ENCODE measurements at regions not wholly inside any gene's neighbourhood (a gene's known extent, or its start where the extent isn't known, plus 50 kb on each side); places are given as distances from the start of the nearest gene placed in this dataset.
"Not testable (repeated sequence)": the region's sequence is repeated elsewhere in the genome, so short reads cannot be mapped to it uniquely, and the experiment has no call there.

DNA sequence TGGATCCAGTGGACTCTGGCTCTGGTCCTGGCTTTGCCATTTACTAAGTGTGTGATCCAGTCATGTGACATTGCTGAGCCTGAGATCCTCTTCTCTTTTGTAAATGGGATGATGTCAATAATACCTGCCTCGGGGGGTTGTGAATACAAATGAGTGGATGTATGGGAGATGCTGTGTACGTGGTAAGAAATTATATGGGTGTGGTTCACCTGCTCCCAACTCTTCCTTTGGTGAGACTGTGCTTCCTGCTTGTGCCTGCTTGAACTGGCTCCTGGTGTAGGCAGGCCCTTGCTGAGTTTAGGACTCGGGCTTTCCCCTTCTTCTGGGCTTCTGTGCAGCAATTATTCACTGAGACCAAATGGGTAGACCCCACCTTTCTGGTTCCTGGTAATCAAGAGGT is 189.5 kb upstream of the FRMD6 start:
- no peaks in the 10 kb centered on the region for H3K27me3 ChIP-seq (ENCODE audit: control insufficient read depth, insufficient read depth, low read length)
- H3K36me3 ChIP-seq (ENCODE audit: control insufficient read depth, insufficient read depth, low read length) = no peaks in the 10 kb centered on the region
- H3K9me3 Mint-ChIP-seq = peaks cover 0 to 5% (median 0%) of the 10 kb centered on the region in 7 donors
- no peak for DNase-seq
- no peak for ATAC-seq (ENCODE audit: low read depth in 2 of 2)
- H3K27ac ChIP-seq (ENCODE audit: insufficient read depth, low read length, poor library complexity, severe bottlenecking) = no peak overlapping the region
- H3K27ac Mint-ChIP-seq = no peak overlapping the region
- no peaks in the 10 kb centered on the region for H3K4me1 ChIP-seq (ENCODE audit: control insufficient read depth, insufficient read depth, low read length, poor library complexity, severe bottlenecking)
- H3K36me3 Mint-ChIP-seq = no peaks in the 10 kb centered on the region
- no peaks in the 10 kb centered on the region for H3K9me3 ChIP-seq (ENCODE audit: control insufficient read depth in 2 of 2, low read length in 2 of 2)
- H3K4me1 Mint-ChIP-seq = no peaks in the 10 kb centered on the region
- peaks cover 5% of the 10 kb centered on the region for H3K27me3 Mint-ChIP-seq
- no peak overlapping the region for H3K4me3 Mint-ChIP-seq
- no peak overlapping the region for H3K4me3 ChIP-seq (ENCODE audit: low read depth, low read length)

DNA sequence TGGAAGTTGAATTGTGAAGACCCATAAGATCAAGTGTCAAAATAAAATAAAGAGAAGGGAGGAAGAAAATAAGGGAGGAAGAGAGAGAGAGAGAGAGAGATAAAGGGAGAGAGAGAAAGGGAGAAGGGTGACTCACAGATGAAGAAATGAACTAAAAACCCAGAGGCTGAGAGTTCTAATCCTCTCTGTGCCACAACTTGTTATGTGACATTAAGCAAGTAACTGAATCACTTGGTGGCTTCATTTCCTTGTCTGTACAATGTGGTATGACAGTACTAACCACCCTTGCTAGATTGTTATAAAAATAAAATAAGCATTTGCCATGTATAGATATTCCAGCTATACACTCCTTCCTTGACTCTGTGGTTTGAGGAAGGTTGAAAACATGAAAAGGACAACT is 189.0 kb upstream of the FRMD6 start:
- peaks cover 5% of the 10 kb centered on the region for H3K27me3 Mint-ChIP-seq
- peaks cover 0 to 5% (median 0%) of the 10 kb centered on the region in 7 donors for H3K9me3 Mint-ChIP-seq
- no peaks in the 10 kb centered on the region for H3K4me1 ChIP-seq (ENCODE audit: control insufficient read depth, insufficient read depth, low read length, poor library complexity, severe bottlenecking)
- no peaks in the 10 kb centered on the region for H3K4me1 Mint-ChIP-seq
- no peaks in the 10 kb centered on the region for H3K9me3 ChIP-seq (ENCODE audit: control insufficient read depth in 2 of 2, low read length in 2 of 2)
- no peaks in the 10 kb centered on the region for H3K36me3 Mint-ChIP-seq
- no peaks in the 10 kb centered on the region for H3K36me3 ChIP-seq (ENCODE audit: control insufficient read depth, insufficient read depth, low read length)
- H3K27me3 ChIP-seq (ENCODE audit: control insufficient read depth, insufficient read depth, low read length) = no peaks in the 10 kb centered on the region
- no peak overlapping the region for H3K27ac ChIP-seq (ENCODE audit: insufficient read depth, low read length, poor library complexity, severe bottlenecking)
- no peak for ATAC-seq (ENCODE audit: low read depth in 2 of 2)
- no peak overlapping the region for H3K27ac Mint-ChIP-seq
- H3K4me3 ChIP-seq (ENCODE audit: low read depth, low read length) = no peak overlapping the region
- no peak for DNase-seq
- no peak overlapping the region for H3K4me3 Mint-ChIP-seq

DNA sequence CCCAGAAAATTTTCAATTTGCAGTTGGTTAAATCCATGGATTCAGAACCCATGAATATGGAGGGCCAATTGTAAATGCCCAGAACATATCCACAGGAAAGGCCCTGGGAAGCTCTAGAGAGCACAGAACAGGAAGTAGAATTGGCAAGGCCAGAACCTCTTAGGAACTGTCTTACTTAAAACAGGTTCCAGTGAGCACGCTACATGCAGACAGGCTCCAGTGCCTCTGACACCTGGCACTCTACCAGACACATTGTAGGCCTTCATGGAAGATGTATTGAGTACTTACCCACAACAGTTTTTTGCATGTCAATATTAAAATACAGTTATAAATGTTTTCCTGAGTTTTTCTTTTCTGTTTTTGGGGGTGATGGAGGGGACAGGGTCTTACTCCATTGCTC is 188.2 kb upstream of the FRMD6 start:
- no peak for ATAC-seq (ENCODE audit: low read depth in 2 of 2)
- no peak for DNase-seq
- H3K27ac ChIP-seq (ENCODE audit: insufficient read depth, low read length, poor library complexity, severe bottlenecking) = no peak overlapping the region
- no peaks in the 10 kb centered on the region for H3K36me3 ChIP-seq (ENCODE audit: control insufficient read depth, insufficient read depth, low read length)
- H3K27ac Mint-ChIP-seq = no peak overlapping the region
- H3K4me3 ChIP-seq (ENCODE audit: low read depth, low read length) = no peak overlapping the region
- peaks cover 0 to 5% (median 0%) of the 10 kb centered on the region in 7 donors for H3K9me3 Mint-ChIP-seq
- no peaks in the 10 kb centered on the region for H3K36me3 Mint-ChIP-seq
- H3K27me3 ChIP-seq (ENCODE audit: control insufficient read depth, insufficient read depth, low read length) = no peaks in the 10 kb centered on the region
- H3K27me3 Mint-ChIP-seq = peaks cover 5% of the 10 kb centered on the region
- no peaks in the 10 kb centered on the region for H3K9me3 ChIP-seq (ENCODE audit: control insufficient read depth in 2 of 2, low read length in 2 of 2)
- H3K4me3 Mint-ChIP-seq = no peak overlapping the region
- no peaks in the 10 kb centered on the region for H3K4me1 Mint-ChIP-seq
- H3K4me1 ChIP-seq (ENCODE audit: control insufficient read depth, insufficient read depth, low read length, poor library complexity, severe bottlenecking) = no peaks in the 10 kb centered on the region

DNA sequence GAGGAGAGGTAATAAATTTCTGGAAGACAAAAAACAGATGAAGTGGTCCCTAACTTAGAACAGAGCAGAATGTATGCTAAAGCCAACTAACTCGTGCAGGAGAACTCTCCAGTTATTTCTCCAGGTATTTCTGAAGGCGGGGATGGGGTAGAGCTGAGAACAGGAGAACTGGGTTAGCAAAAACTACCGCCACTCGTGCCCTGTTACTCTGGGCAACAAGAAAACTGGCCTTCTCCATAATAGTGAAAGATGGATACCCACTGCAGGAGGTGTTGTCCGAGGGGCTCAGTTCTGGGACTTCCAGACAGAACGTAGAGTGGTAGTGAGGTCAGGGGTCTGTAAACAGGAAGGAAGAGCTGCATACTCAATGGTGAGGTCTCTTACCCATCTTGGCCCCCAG is 187.3 kb upstream of the FRMD6 start:
- Mint-ChIP-seq H3K27ac (no peak overlapping the region), H3K4me3 (no peak overlapping the region), H3K27me3 (peaks cover 5% of the 10 kb centered on the region), H3K9me3 (peaks cover 0 to 5% (median 0%) of the 10 kb centered on the region in 7 donors), H3K36me3 (no peaks in the 10 kb centered on the region), H3K4me1 (no peaks in the 10 kb centered on the region)
- H3K4me3 ChIP-seq (ENCODE audit: low read depth, low read length) = no peak overlapping the region
- DNase-seq = no peak
- no peak for ATAC-seq (ENCODE audit: low read depth in 2 of 2)
- H3K27ac ChIP-seq (ENCODE audit: insufficient read depth, low read length, poor library complexity, severe bottlenecking) = no peak overlapping the region
- no peaks in the 10 kb centered on the region for H3K9me3 ChIP-seq (ENCODE audit: control insufficient read depth in 2 of 2, low read length in 2 of 2)
- no peaks in the 10 kb centered on the region for H3K4me1 ChIP-seq (ENCODE audit: control insufficient read depth, insufficient read depth, low read length, poor library complexity, severe bottlenecking)
- no peaks in the 10 kb centered on the region for H3K36me3 ChIP-seq (ENCODE audit: control insufficient read depth, insufficient read depth, low read length)
- H3K27me3 ChIP-seq (ENCODE audit: control insufficient read depth, insufficient read depth, low read length) = no peaks in the 10 kb centered on the region

DNA sequence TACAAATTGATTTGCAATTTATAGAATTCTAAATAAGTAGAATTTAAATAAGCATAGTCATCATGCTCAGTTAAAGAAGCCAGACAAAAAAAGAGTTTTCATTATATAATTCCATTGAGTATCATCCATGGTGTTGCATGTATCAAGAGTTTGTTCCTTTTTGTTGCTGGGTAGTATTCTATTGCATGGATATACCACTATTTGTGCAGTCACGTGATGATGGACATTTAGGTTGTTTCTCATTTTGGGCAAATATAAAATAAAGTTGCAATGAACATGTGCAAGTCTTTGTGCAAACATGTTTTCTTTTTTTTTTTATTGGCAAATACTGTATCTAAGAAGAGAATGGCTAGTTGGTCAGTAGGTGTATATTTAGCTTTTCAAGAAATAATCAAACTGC is 186.2 kb upstream of the FRMD6 start:
- no peak for DNase-seq
- Mint-ChIP-seq H3K4me1 (no peaks in the 10 kb centered on the region), H3K27ac (no peak overlapping the region), H3K27me3 (peaks cover 5% of the 10 kb centered on the region), H3K36me3 (no peaks in the 10 kb centered on the region), H3K9me3 (peaks cover 0 to 5% (median 0%) of the 10 kb centered on the region in 7 donors), H3K4me3 (no peak overlapping the region)
- Histone ChIP-seq H3K4me1 (ENCODE audit: control insufficient read depth, insufficient read depth, low read length, poor library complexity, severe bottlenecking) (no peaks in the 10 kb centered on the region), H3K27ac (ENCODE audit: insufficient read depth, low read length, poor library complexity, severe bottlenecking) (no peak overlapping the region), H3K27me3 (ENCODE audit: control insufficient read depth, insufficient read depth, low read length) (no peaks in the 10 kb centered on the region), H3K36me3 (ENCODE audit: control insufficient read depth, insufficient read depth, low read length) (no peaks in the 10 kb centered on the region), H3K4me3 (ENCODE audit: low read depth, low read length) (no peak overlapping the region), H3K9me3 (ENCODE audit: control insufficient read depth in 2 of 2, low read length in 2 of 2) (no peaks in the 10 kb centered on the region)
- ATAC-seq (ENCODE audit: low read depth in 2 of 2) = no peak

DNA sequence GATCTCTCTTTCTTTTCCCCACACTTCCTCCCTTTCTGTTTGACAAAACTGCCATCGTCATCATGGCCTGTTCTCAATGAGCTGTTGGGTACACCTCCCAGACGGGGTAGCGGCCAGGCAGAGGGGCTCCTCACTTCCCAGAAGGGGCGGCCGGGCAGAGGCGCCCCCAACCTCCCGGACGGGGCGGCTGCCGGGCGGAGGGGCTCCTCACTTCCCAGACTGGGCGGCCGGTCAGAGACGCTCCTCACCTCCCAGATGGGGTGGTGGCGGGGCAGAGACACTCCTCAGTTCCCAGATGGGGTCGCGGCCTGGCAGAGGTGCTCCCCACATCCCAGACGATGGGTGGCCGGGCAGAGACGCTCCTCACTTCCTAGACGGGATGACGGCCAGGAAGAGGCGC is 184.3 kb upstream of the FRMD6 start:
- H3K4me1 Mint-ChIP-seq; H3K4me1 ChIP-seq (ENCODE audit: control insufficient read depth, insufficient read depth, low read length, poor library complexity, severe bottlenecking); ATAC-seq (ENCODE audit: low read depth in 2 of 2): not testable (repeated sequence)

DNA sequence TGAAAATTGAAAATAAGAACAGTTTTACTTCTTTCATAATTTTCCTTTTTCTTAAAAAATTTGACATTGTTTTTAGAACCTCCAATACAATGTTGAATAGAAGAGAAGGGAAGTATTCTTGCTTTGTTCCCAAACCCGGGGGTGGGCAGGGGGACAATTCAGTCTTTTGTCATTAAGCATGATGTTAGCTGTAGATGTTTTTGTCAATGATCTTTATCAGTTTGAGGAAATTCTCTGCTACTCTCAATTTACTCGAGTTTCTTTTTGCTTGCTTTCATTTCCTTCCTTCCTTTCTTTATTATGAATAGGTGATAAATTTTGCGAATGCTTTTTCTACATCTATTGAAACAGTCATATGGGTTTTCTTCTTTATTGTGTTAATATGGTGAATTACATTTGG is 183.2 kb upstream of the FRMD6 start:
- Histone ChIP-seq H3K4me3 (ENCODE audit: low read depth, low read length) (no peak overlapping the region), H3K27ac (ENCODE audit: insufficient read depth, low read length, poor library complexity, severe bottlenecking) (no peak overlapping the region), H3K4me1 (ENCODE audit: control insufficient read depth, insufficient read depth, low read length, poor library complexity, severe bottlenecking) (no peaks in the 10 kb centered on the region), H3K36me3 (ENCODE audit: control insufficient read depth, insufficient read depth, low read length) (no peaks in the 10 kb centered on the region), H3K9me3 (ENCODE audit: control insufficient read depth in 2 of 2, low read length in 2 of 2) (no peaks in the 10 kb centered on the region), H3K27me3 (ENCODE audit: control insufficient read depth, insufficient read depth, low read length) (no peaks in the 10 kb centered on the region)
- Mint-ChIP-seq H3K9me3 (peaks cover 0 to 5% (median 0%) of the 10 kb centered on the region in 7 donors), H3K36me3 (no peaks in the 10 kb centered on the region), H3K27ac (no peak overlapping the region), H3K4me3 (no peak overlapping the region), H3K27me3 (no peaks in the 10 kb centered on the region), H3K4me1 (no peaks in the 10 kb centered on the region)
- DNase-seq (no peak), ATAC-seq (ENCODE audit: low read depth in 2 of 2) (no peak)

More for the DNA sequence above, 184.3 kb upstream of the FRMD6 start:
- H3K4me3 ChIP-seq (ENCODE audit: low read depth, low read length); H3K27ac Mint-ChIP-seq; H3K9me3 ChIP-seq (ENCODE audit: control insufficient read depth in 2 of 2, low read length in 2 of 2); H3K4me3 Mint-ChIP-seq; H3K9me3 Mint-ChIP-seq; H3K27me3 ChIP-seq (ENCODE audit: control insufficient read depth, insufficient read depth, low read length); H3K36me3 Mint-ChIP-seq; H3K27ac ChIP-seq (ENCODE audit: insufficient read depth, low read length, poor library complexity, severe bottlenecking); H3K27me3 Mint-ChIP-seq; H3K36me3 ChIP-seq (ENCODE audit: control insufficient read depth, insufficient read depth, low read length); DNase-seq: not testable (repeated sequence)

DNA sequence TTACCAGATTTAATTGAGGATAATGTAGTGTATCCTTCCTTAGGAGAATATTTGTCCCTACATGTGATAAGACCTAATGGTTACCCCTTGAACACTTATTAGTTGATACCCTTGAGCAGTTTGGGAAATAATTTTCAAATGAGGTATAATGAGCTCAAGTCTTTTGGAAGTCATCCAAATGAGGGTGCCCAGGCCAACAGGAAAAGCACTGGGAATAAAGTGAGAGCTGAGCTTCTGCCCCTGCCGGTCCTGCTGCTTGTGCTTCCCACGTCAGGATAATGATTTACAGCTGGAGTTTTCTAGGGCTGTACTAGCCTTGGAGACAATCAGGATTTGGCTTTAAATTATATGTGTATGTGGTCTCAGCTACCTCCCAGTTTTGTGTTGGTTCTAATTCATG is 178.8 kb upstream of the FRMD6 start:
- Histone ChIP-seq H3K36me3 (ENCODE audit: control insufficient read depth, insufficient read depth, low read length) (no peaks in the 10 kb centered on the region), H3K9me3 (ENCODE audit: control insufficient read depth in 2 of 2, low read length in 2 of 2) (no peaks in the 10 kb centered on the region), H3K27ac (ENCODE audit: insufficient read depth, low read length, poor library complexity, severe bottlenecking) (no peak overlapping the region), H3K4me1 (ENCODE audit: control insufficient read depth, insufficient read depth, low read length, poor library complexity, severe bottlenecking) (no peaks in the 10 kb centered on the region), H3K4me3 (ENCODE audit: low read depth, low read length) (no peak overlapping the region), H3K27me3 (ENCODE audit: control insufficient read depth, insufficient read depth, low read length) (no peaks in the 10 kb centered on the region)
- peaks cover 0 to 2% (median 0%) of the 10 kb centered on the region in 7 donors for H3K9me3 Mint-ChIP-seq
- no peak for DNase-seq
- ATAC-seq (ENCODE audit: low read depth in 2 of 2) = no peak
- no peak overlapping the region for H3K4me3 Mint-ChIP-seq
- H3K27me3 Mint-ChIP-seq = peaks cover 6% of the 10 kb centered on the region
- H3K27ac Mint-ChIP-seq = no peak overlapping the region
- H3K4me1 Mint-ChIP-seq = no peaks in the 10 kb centered on the region
- H3K36me3 Mint-ChIP-seq = no peaks in the 10 kb centered on the region

All from CD4-positive, CD25-positive, alpha-beta regulatory T cell (primary cell).